ENCODE measurements at regions not wholly inside any gene's neighbourhood (a gene's known extent, or its start where the extent isn't known, plus 50 kb on each side); places are given as distances from the start of the nearest gene placed in this dataset.

DNA sequence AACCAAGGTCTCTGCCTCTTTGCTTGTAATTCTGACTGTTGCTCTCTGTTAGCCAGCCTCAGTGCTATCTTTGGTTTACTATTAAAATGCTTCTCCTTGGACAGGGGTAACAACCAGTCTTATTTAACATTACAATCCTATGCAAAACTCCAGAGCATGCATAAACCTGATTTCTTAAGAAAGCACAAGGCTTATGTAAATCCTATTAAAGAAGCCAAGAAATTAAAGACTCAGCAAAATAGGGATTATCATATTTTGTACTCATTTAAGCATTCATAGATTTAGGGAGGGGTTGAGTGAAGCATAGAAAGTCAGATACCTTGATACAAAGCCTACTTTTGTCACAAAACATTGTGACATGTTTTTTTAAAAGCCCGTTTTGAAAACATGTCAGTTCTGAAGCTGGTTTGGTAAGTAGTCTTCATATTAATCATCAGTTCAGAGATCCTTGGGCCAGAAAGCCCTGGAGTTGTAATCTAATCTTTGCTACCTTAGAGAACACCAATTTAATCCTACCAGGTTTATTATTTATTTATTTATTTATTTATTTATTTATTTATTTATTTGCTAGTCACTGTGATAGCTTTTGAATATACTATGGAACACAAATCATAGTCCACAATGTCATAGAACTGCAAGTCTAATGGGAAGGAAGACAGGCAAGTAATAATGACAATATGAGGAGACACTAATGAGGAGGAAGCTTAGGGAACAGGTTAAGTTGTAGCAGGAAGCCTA is 158.0 kb upstream of the HNMT start:
- Mint-ChIP-seq H3K36me3 (no peaks in the 10 kb centered on the region), H3K9me3 (peaks cover 3% of the 10 kb centered on the region), H3K27ac (no peak overlapping the region), H3K4me1 (no peaks in the 10 kb centered on the region), H3K4me3 (no peak overlapping the region)
- no peak for DNase-seq (ENCODE audit: low spot score in 2 of 2)
- no peak for ATAC-seq

DNA sequence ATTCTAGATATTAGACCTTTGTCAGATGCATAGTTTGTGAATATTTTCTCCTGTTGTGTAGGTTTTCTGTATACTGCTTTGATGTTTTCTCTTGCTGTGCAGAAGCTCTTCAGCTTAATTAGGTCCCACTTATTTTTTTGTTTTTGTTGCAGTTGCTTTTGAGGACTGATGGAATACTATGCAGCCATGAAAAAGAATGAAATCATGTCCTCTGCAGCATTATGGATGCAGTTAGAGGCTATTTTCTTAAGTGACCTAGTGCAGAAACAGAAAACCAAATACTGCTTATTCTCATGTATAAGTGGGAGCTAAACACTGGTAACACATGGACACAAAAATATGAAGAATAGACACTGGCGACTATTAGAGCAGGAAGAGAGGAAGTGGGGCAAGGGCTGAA is 155.0 kb upstream of the HNMT start:
- ATAC-seq, result no peak
- Mint-ChIP-seq H3K4me1 (no peaks in the 10 kb centered on the region), H3K27ac (no peak overlapping the region), H3K9me3 (peaks cover 3% of the 10 kb centered on the region), H3K36me3 (no peaks in the 10 kb centered on the region), H3K4me3 (no peak overlapping the region)
- no peak for DNase-seq (ENCODE audit: low spot score in 2 of 2)

DNA sequence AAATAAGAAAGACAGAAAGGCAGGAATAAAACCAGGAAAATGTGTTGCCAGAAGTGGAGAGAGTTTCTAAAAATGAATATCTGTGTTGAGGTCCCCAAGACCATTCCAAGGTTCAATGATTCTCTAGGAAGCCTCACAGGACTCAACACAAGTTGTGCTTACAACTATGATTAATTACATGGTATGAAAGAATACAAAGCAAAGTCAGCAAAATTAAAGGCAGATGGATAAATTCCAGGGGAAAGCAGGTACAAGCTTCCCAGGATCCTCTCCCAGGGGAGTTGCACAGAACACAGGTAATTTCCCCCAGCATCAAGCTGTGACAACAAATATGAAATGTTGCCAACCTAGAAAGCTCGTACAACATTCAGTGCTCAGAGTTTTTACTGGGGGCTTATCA is 154.4 kb upstream of the HNMT start:
- peaks cover 3% of the 10 kb centered on the region for H3K9me3 Mint-ChIP-seq
- H3K36me3 Mint-ChIP-seq, result no peaks in the 10 kb centered on the region

DNA sequence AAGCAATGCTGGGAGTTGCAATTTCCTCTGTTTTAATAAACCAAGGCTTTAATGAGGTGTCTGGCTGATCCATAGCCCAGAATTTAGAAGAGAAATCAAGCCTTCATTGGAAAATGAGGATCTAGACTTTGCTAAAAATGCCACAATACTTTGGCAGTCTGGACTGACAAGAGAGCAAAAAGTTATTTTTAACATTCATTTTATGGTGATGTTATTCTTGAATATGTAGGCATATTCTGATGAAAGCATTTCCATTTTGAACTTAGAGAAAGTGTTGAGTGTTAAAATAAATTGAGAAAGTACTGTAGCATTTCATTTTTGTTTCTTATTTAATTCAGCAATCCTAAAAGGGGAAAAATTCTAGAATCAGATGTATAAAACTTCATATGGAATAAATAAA is 151.8 kb upstream of the HNMT start:
- H3K4me3 Mint-ChIP-seq, result no peak overlapping the region
- no peaks in the 10 kb centered on the region for H3K36me3 Mint-ChIP-seq
- H3K27ac Mint-ChIP-seq, result no peak overlapping the region
- no peak for DNase-seq (ENCODE audit: low spot score in 2 of 2)
- H3K4me1 Mint-ChIP-seq, result no peaks in the 10 kb centered on the region
- H3K9me3 Mint-ChIP-seq, result no peaks in the 10 kb centered on the region
- ATAC-seq, result no peak

More for the DNA sequence above, 154.4 kb upstream of the HNMT start:
- DNase-seq (ENCODE audit: low spot score in 2 of 2), result no peak
- Mint-ChIP-seq H3K4me3 (no peak overlapping the region), H3K4me1 (no peaks in the 10 kb centered on the region), H3K27ac (no peak overlapping the region)
- no peak for ATAC-seq

DNA sequence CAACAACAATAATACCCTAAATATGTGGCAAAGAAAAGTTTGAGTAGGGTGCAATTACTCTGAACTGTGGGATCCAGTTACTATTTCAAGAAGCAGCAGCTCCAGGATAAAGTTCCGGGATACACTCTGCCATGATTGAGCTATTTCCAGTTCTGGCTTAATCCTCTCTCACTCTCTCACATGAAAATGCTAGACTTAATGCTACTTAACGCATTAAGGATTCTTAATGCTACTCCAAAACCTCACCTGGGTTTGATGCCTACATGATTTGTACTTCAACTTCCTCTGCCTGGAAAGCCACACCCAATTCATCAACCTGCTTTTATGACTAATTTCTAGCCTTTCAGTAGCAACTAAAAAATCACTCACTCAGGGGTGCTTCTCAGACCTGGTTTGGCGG is 151.1 kb upstream of the HNMT start:
- no peaks in the 10 kb centered on the region for H3K9me3 Mint-ChIP-seq
- H3K4me1 Mint-ChIP-seq, result no peaks in the 10 kb centered on the region
- H3K36me3 Mint-ChIP-seq, result no peaks in the 10 kb centered on the region
- ATAC-seq, result no peak
- no peak overlapping the region for H3K4me3 Mint-ChIP-seq
- DNase-seq (ENCODE audit: low spot score in 2 of 2), result no peak
- H3K27ac Mint-ChIP-seq, result no peak overlapping the region

DNA sequence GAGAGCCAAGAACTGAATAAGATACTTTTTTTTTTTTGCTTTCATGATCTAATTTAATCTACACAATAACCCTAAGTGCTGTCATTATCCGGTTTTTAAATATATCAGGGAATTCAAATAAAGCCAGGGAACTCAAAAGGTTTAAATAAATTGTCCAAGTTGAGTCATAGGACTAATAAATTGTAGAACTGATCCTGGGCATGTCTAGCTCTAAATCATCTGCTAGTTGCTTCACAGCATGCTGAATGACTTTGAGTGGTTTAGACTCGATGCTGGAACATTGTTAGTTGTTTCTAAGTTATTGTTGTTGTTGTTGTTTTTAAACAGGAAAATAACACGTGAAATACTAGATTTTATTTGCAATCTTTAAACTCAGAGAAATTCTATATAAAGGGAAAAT is 147.2 kb upstream of the HNMT start:
- Mint-ChIP-seq H3K4me3 (no peak overlapping the region), H3K27ac (no peak overlapping the region), H3K9me3 (no peaks in the 10 kb centered on the region), H3K4me1 (no peaks in the 10 kb centered on the region), H3K36me3 (no peaks in the 10 kb centered on the region)
- ATAC-seq (no peak), DNase-seq (ENCODE audit: low spot score in 2 of 2) (no peak)

DNA sequence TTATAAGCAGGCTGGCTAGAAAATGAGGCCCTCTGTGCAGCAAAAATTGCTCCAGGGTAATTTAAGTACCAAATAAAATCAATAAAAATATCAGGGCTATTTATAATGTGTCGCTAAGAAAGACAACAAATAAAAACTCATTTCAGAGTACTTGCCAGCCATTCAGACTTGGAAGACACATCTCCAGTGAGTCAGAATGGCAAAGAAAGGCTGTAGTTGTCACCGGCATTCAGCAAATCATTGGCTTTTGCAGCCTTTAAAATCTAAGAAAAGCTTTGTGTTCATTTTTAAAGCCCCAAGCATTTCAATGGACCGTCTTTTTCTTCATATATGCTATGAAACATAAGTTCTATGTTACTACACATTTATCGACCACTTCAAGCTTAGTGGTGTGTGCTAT is 141.1 kb upstream of the HNMT start:
- Mint-ChIP-seq H3K9me3 (no peaks in the 10 kb centered on the region), H3K4me3 (no peak overlapping the region), H3K4me1 (no peaks in the 10 kb centered on the region), H3K36me3 (no peaks in the 10 kb centered on the region), H3K27ac (no peak overlapping the region)
- ATAC-seq (no peak), DNase-seq (ENCODE audit: low spot score in 2 of 2) (no peak)

DNA sequence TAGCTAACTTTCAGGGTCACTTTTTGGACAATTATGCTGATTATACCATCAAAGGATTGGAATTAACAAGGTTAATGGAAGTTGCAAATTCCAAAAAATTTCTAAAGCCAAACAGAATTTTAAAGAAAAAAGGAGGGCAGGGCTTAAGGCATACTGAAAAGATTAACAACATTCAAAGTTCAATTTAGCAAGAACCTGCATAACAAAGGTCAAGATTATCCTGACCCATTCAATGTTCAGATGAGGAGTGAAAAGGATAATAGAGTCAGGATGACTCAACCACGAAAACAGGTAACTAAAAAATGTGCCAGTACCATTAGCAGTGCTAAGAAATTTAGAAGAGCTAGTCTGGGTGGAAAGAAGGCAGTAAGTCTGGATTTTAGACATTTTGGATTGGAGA is 139.8 kb upstream of the HNMT start:
- no peak overlapping the region for H3K27ac Mint-ChIP-seq

DNA sequence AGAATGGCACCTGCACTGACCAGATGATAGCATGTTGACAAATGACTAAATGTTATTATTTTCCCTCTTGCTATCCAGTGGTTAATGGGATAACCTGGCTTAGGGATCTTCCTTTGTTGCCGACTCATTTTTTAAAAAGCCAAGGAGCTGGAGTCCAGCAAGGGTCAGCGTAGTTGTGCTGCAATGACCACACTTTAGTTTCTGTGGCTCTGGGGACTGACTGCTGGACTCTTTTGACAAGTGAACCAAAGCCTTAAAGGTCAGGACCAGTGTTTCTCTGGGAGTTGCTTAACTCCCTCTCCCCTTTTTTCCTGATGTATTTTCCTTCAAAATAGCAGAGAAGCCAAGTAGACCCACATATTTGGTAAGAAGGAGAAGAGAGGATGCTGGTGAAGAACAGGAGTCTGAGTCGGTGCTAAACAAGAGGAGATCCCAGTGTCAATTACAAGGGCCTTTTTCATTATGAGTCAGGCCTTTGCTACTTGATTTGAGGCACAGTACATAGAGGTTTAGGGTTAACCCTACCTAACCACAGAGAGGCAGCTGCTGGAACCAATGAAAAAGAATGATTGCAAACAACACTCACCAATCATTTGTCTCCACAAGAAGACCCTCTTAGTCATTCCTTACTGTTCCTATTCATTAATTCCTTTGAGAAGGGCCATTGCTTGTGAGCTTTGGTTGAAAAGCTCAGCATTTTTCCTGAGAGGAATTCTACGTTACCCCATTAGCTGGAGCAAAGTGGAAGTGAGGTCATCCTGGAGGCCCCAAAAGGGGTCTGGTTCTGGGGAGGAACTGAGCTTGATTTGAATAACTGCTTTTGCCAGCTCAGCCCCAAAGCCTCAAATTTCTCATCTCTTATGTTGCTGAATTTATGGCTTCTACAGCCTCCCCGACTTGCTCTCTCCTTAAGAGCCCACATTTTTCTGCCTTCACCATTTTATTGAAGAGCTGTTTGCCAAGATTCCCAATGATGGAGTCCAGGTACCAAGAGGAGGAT is 137.6 kb upstream of the HNMT start:
- H3K36me3 Mint-ChIP-seq, result no peaks in the 10 kb centered on the region

More for the DNA sequence above, 139.8 kb upstream of the HNMT start:
- no peak overlapping the region for H3K4me3 Mint-ChIP-seq
- no peaks in the 10 kb centered on the region for H3K9me3 Mint-ChIP-seq
- no peaks in the 10 kb centered on the region for H3K36me3 Mint-ChIP-seq
- DNase-seq (ENCODE audit: low spot score in 2 of 2) (no peak), ATAC-seq (no peak)
- H3K4me1 Mint-ChIP-seq, result no peaks in the 10 kb centered on the region

DNA sequence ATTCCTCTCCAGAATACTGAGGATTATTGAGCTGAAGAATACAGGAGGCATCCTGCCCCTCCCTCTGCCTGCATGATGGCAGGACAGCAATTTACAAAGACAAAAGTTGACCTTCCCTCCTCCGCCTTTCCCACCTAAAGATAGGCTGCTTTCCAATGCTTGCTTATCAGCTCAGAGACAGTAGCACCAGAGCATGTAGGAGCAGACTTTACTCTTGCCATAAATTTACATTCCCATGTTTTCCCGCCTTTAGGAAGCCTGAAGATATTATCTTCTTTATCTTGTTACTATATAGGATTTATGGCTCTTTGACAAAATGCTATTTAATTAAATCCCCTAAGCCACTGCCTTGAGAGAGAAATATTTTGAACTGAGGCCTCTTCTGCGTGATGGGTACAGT is 135.6 kb upstream of the HNMT start:
- Mint-ChIP-seq H3K4me1 (no peaks in the 10 kb centered on the region), H3K4me3 (no peak overlapping the region), H3K9me3 (no peaks in the 10 kb centered on the region), H3K36me3 (no peaks in the 10 kb centered on the region), H3K27ac (no peak overlapping the region)
- ATAC-seq (no peak), DNase-seq (ENCODE audit: low spot score in 2 of 2) (no peak)

More for the DNA sequence above, 137.6 kb upstream of the HNMT start:
- Mint-ChIP-seq H3K4me3 (no peak overlapping the region), H3K27ac (no peak overlapping the region), H3K9me3 (no peaks in the 10 kb centered on the region), H3K4me1 (no peaks in the 10 kb centered on the region)
- no peak for DNase-seq (ENCODE audit: low spot score in 2 of 2)
- ATAC-seq, result peak; percentile 74

DNA sequence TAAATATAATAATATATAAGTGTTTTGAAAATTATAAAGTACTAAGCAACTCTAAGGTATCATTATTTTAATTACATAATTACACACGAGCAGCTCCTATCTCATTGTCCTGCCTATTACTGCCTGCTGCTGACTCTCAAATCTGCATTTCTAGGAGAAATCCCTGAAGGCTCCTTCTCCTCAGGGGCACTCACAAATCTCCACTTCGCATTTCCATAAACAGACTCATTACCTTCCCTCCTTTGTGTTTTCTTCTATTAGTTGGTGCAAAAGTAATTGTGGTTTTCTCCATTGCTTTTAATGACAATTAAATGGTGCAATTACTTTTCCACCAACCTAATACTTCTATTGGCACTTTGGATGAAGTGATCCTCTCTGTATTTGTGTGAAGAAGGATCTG is 135.0 kb upstream of the HNMT start:
- no peak overlapping the region for H3K4me3 Mint-ChIP-seq
- H3K27ac Mint-ChIP-seq, result no peak overlapping the region
- H3K36me3 Mint-ChIP-seq, result no peaks in the 10 kb centered on the region

DNA sequence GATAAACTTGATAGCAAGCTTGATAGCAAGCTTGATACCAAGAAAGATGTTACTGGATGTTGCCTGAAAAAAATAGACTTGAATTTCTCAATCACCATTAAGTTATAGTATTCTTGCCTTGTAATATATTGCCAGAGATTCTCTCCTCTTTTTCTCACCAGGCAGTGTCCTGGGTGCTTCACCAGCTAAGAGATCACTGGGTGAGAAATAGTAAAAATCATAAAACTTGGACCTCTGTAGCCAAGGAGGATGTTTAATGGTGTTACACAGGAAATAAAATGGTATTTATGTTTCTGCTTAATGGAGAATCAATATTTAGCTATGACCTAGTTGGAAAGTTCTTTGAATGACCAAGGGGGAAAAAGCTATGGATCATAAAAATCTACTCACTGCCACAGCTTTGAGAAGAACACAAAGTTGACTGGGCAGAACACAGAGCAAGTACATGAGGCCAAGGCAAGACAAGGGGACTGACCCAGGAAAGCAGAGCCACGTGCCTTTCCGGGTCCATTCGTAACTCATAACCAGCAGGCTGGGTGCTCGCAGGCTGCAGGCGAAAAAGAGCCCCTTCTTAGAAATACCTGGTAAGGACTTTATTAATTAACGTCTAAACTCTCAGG is 129.4 kb upstream of the HNMT start:
- ATAC-seq (no peak), DNase-seq (ENCODE audit: low spot score in 2 of 2) (no peak)
- Mint-ChIP-seq H3K36me3 (no peaks in the 10 kb centered on the region), H3K9me3 (no peaks in the 10 kb centered on the region), H3K4me3 (no peak overlapping the region), H3K27ac (no peak overlapping the region), H3K4me1 (no peaks in the 10 kb centered on the region)

More for the DNA sequence above, 135.0 kb upstream of the HNMT start:
- H3K9me3 Mint-ChIP-seq, result no peaks in the 10 kb centered on the region
- ATAC-seq (no peak), DNase-seq (ENCODE audit: low spot score in 2 of 2) (no peak)
- H3K4me1 Mint-ChIP-seq, result no peaks in the 10 kb centered on the region

DNA sequence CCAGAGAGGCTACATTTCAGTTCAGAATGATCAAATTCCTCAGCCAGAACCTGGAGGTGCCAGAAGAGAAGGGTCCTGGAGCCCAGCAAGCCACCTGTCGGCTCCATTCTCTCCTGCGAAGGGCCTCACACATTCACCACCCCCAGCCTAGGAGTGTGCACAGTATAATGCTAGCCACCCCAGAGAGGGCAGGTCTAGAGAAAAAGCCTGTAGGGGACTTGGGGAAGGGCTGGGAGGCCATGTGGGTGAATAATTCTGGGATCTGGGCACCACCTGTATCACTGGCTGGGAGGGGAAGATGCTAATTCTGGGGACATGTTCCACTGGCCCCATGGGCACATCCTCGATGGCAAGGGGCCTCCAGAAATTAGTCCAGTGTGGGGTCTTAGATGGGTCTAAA is 127.6 kb upstream of the HNMT start:
- no peaks in the 10 kb centered on the region for H3K9me3 Mint-ChIP-seq
- no peaks in the 10 kb centered on the region for H3K4me1 Mint-ChIP-seq
- H3K27ac Mint-ChIP-seq, result no peak overlapping the region
- H3K36me3 Mint-ChIP-seq, result no peaks in the 10 kb centered on the region
- no peak overlapping the region for H3K4me3 Mint-ChIP-seq
- ATAC-seq, result peak; percentile 20
- DNase-seq (ENCODE audit: low spot score in 2 of 2), result no peak

DNA sequence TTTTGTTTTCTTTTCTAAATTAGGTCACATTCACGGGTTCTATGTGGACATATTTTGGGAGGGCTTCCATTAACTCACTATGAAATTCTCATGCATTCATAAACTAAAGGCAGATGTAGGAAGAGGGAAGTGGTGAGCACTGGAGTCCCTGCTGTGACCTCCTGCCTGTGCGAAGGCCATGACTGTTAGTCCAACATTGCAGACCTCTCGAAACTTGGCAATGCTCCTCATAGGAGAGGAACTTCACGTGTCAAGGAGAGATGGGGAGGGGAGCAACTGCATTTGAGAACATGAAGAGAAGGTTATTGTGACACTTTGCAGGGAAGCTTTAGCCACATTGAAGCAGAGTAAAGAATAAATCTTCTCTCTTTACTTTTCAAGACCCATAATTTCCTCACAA is 126.4 kb upstream of the HNMT start:
- Mint-ChIP-seq H3K27ac (no peak overlapping the region), H3K36me3 (no peaks in the 10 kb centered on the region), H3K4me3 (no peak overlapping the region), H3K4me1 (no peaks in the 10 kb centered on the region), H3K9me3 (no peaks in the 10 kb centered on the region)
- ATAC-seq (no peak), DNase-seq (ENCODE audit: low spot score in 2 of 2) (no peak)

DNA sequence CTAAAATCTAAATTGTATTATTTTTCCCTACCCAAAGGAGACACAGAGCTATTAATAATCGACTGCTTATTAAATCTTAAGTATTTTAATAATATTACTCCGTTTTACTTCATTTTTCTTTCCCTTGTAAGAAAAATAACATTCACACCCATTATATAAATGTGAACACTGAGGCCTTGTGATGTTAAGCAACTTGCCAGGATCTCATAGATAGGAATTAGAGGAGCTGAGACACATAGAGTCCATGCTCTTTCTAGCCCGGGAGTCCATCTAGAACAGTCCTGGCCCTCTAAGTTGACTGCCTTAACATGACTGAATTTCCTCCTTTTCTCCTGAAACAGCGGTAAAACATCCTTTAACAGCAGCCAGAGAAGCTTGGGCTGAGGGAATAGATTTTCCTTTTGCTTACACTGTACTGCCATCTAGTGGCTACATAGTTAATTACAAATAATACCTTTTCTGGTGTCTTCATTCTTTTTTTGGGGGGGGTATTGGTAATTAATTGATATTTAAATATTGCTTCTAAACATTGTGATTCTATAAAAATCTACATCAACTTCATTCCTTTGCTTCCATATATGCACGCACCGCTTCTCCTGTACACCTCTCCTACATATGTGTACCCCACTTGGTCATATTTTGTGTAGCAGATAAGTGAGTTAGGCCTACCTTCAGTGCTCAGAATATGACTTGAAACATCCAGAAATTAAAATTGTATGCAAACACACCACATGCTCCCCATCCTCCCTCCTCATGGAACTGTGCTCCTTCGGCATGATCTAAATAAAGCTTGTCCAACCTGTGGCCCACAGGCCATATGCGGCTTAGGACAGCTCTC is 125.8 kb upstream of the HNMT start:
- no peaks in the 10 kb centered on the region for H3K4me1 Mint-ChIP-seq
- ATAC-seq (no peak), DNase-seq (ENCODE audit: low spot score in 2 of 2) (peak in 1 of 2 donors; percentile 49)
- no peak overlapping the region for H3K27ac Mint-ChIP-seq
- H3K9me3 Mint-ChIP-seq, result no peaks in the 10 kb centered on the region
- no peaks in the 10 kb centered on the region for H3K36me3 Mint-ChIP-seq
- H3K4me3 Mint-ChIP-seq, result no peak overlapping the region
